ENCODE measurements at regions not wholly inside any gene's neighbourhood (a gene's known extent, or its start where the extent isn't known, plus 50 kb on each side); places are given as distances from the start of the nearest gene placed in this dataset.
"Not testable (repeated sequence)": the region's sequence is repeated elsewhere in the genome, so short reads cannot be mapped to it uniquely, and the experiment has no call there.

GRCh38 chr4:134073711-134074110, 127.9 kb downstream of the PABPC4L start:
- H3K9me3 Mint-ChIP-seq, result peaks cover 3% of the 10 kb centered on the region
- DNase-seq, result no peak
- H3K4me3 Mint-ChIP-seq, result no peak overlapping the region
- H3K36me3 Mint-ChIP-seq (ENCODE audit: low read depth), result no peaks in the 10 kb centered on the region
- H3K27ac Mint-ChIP-seq, result no peak overlapping the region
- POLR2A ChIA-PET, result no interaction called here
- H3K4me1 Mint-ChIP-seq, result no peaks in the 10 kb centered on the region
- CTCF ChIA-PET, result no interaction called here
- H3K27me3 Mint-ChIP-seq, result no peaks in the 10 kb centered on the region

- no peaks in the 10 kb centered on the region for H3K27me3 Mint-ChIP-seq
- H3K4me3 Mint-ChIP-seq, result no peak overlapping the region
- H3K27ac Mint-ChIP-seq, result no peak overlapping the region
- ChIA-PET POLR2A (no interaction called here), CTCF (no interaction called here)
- DNase-seq, result no peak
- no peaks in the 10 kb centered on the region for H3K4me1 Mint-ChIP-seq
- H3K9me3 Mint-ChIP-seq, result peaks cover 3% of the 10 kb centered on the region
- no peaks in the 10 kb centered on the region for H3K36me3 Mint-ChIP-seq (ENCODE audit: low read depth)
Measured at GRCh38 chr4:134072137-134072536, 129.5 kb downstream of the PABPC4L start.

- POLR2A ChIA-PET, result no interaction called here
- DNase-seq, result no peak
- Mint-ChIP-seq H3K27me3 (no peaks in the 10 kb centered on the region), H3K4me3 (no peak overlapping the region), H3K9me3 (peaks cover 3% of the 10 kb centered on the region), H3K36me3 (ENCODE audit: low read depth) (no peaks in the 10 kb centered on the region), H3K27ac (no peak overlapping the region), H3K4me1 (no peaks in the 10 kb centered on the region)
- CTCF ChIA-PET, result no interaction called here
Measured at GRCh38 chr4:134070174-134070573, 131.4 kb downstream of the PABPC4L start.

- Mint-ChIP-seq H3K36me3 (ENCODE audit: low read depth) (no peaks in the 10 kb centered on the region), H3K4me3 (no peak overlapping the region), H3K27me3 (no peaks in the 10 kb centered on the region), H3K4me1 (no peaks in the 10 kb centered on the region), H3K27ac (no peak overlapping the region), H3K9me3 (no peaks in the 10 kb centered on the region)
- POLR2A ChIA-PET, result no interaction called here
- CTCF ChIA-PET, result no interaction called here
- DNase-seq, result no peak
Measured at GRCh38 chr4:134057356-134057755, 144.2 kb downstream of the PABPC4L start.

- H3K9me3 Mint-ChIP-seq; CTCF ChIA-PET; H3K27ac Mint-ChIP-seq; H3K27me3 Mint-ChIP-seq; H3K4me1 Mint-ChIP-seq; DNase-seq; H3K4me3 Mint-ChIP-seq; POLR2A ChIA-PET; H3K36me3 Mint-ChIP-seq (ENCODE audit: low read depth): not testable (repeated sequence)
Measured at GRCh38 chr4:134046221-134046620, 155.4 kb downstream of the PABPC4L start.

GRCh38 chr4:134045411-134045810, 156.2 kb downstream of the PABPC4L start:
- CTCF ChIA-PET, result no interaction called here
- Mint-ChIP-seq H3K27me3 (no peaks in the 10 kb centered on the region), H3K4me1 (no peaks in the 10 kb centered on the region), H3K9me3 (no peaks in the 10 kb centered on the region), H3K4me3 (no peak overlapping the region), H3K27ac (no peak overlapping the region), H3K36me3 (ENCODE audit: low read depth) (no peaks in the 10 kb centered on the region)
- POLR2A ChIA-PET, result no interaction called here
- no peak for DNase-seq

GRCh38 chr4:134043266-134043665, 158.3 kb downstream of the PABPC4L start:
- H3K27ac Mint-ChIP-seq, result no peak overlapping the region
- H3K9me3 Mint-ChIP-seq, result no peaks in the 10 kb centered on the region
- CTCF ChIA-PET, result no interaction called here
- no peak overlapping the region for H3K4me3 Mint-ChIP-seq
- no peak for DNase-seq
- H3K27me3 Mint-ChIP-seq, result no peaks in the 10 kb centered on the region
- POLR2A ChIA-PET, result no interaction called here
- no peaks in the 10 kb centered on the region for H3K36me3 Mint-ChIP-seq (ENCODE audit: low read depth)
- no peaks in the 10 kb centered on the region for H3K4me1 Mint-ChIP-seq

GRCh38 chr4:134028421-134028820, 173.2 kb downstream of the PABPC4L start:
- no peak overlapping the region for H3K27ac Mint-ChIP-seq

GRCh38 chr4:134027931-134028330, 173.7 kb downstream of the PABPC4L start:
- Mint-ChIP-seq H3K9me3 (peaks cover 1% of the 10 kb centered on the region), H3K4me1 (no peaks in the 10 kb centered on the region), H3K36me3 (ENCODE audit: low read depth) (no peaks in the 10 kb centered on the region), H3K27ac (no peak overlapping the region), H3K27me3 (no peaks in the 10 kb centered on the region), H3K4me3 (no peak overlapping the region)
- CTCF ChIA-PET, result no interaction called here
- no peak for DNase-seq
- POLR2A ChIA-PET, result no interaction called here

More at GRCh38 chr4:134028421-134028820, 173.2 kb downstream of the PABPC4L start:
- Mint-ChIP-seq H3K27me3 (no peaks in the 10 kb centered on the region), H3K36me3 (ENCODE audit: low read depth) (no peaks in the 10 kb centered on the region), H3K4me3 (no peak overlapping the region), H3K9me3 (peaks cover 1% of the 10 kb centered on the region), H3K4me1 (no peaks in the 10 kb centered on the region)
- POLR2A ChIA-PET, result no interaction called here
- no peak for DNase-seq
- CTCF ChIA-PET, result no interaction called here

GRCh38 chr4:134024251-134024650, 177.3 kb downstream of the PABPC4L start:
- Mint-ChIP-seq H3K27me3 (no peaks in the 10 kb centered on the region), H3K4me3 (no peak overlapping the region), H3K9me3 (peaks cover 1% of the 10 kb centered on the region), H3K27ac (no peak overlapping the region), H3K36me3 (ENCODE audit: low read depth) (no peaks in the 10 kb centered on the region), H3K4me1 (no peaks in the 10 kb centered on the region)
- DNase-seq, result no peak
- POLR2A ChIA-PET, result no interaction called here
- CTCF ChIA-PET, result interaction anchor here (0.7 kb wide), 1 partner anchor 129 kb away, joined by 3 read pairs; no protein-coding TSS in a partner anchor

- DNase-seq, result no peak
- H3K36me3 Mint-ChIP-seq (ENCODE audit: low read depth), result no peaks in the 10 kb centered on the region
- ChIA-PET POLR2A (no interaction called here), CTCF (no interaction called here)
- no peak overlapping the region for H3K27ac Mint-ChIP-seq
- no peaks in the 10 kb centered on the region for H3K4me1 Mint-ChIP-seq
- H3K27me3 Mint-ChIP-seq, result no peaks in the 10 kb centered on the region
- H3K4me3 Mint-ChIP-seq, result no peak overlapping the region
- H3K9me3 Mint-ChIP-seq, result no peaks in the 10 kb centered on the region
Measured at GRCh38 chr4:134019657-134020056, 181.9 kb downstream of the PABPC4L start.

- no peak overlapping the region for H3K4me3 Mint-ChIP-seq
- peaks cover 5% of the 10 kb centered on the region for H3K9me3 Mint-ChIP-seq
- no peaks in the 10 kb centered on the region for H3K4me1 Mint-ChIP-seq
- no peaks in the 10 kb centered on the region for H3K27me3 Mint-ChIP-seq
- no peaks in the 10 kb centered on the region for H3K36me3 Mint-ChIP-seq (ENCODE audit: low read depth)
- no peak for DNase-seq
- ChIA-PET CTCF (no interaction called here), POLR2A (no interaction called here)
- no peak overlapping the region for H3K27ac Mint-ChIP-seq
Measured at GRCh38 chr4:134018846-134019245, 182.7 kb downstream of the PABPC4L start.

- no peak overlapping the region for H3K27ac Mint-ChIP-seq
- no peaks in the 10 kb centered on the region for H3K27me3 Mint-ChIP-seq
- CTCF ChIA-PET, result no interaction called here
- no peaks in the 10 kb centered on the region for H3K4me1 Mint-ChIP-seq
- no peaks in the 10 kb centered on the region for H3K9me3 Mint-ChIP-seq
- POLR2A ChIA-PET, result no interaction called here
- H3K36me3 Mint-ChIP-seq (ENCODE audit: low read depth), result no peaks in the 10 kb centered on the region
- H3K4me3 Mint-ChIP-seq, result no peak overlapping the region
- DNase-seq, result no peak
Measured at GRCh38 chr4:134001057-134001456, 200.5 kb downstream of the PABPC4L start.

- H3K27ac Mint-ChIP-seq, result no peak overlapping the region
- H3K4me1 Mint-ChIP-seq, result no peaks in the 10 kb centered on the region
- H3K9me3 Mint-ChIP-seq, result peaks cover 8% of the 10 kb centered on the region
- H3K4me3 Mint-ChIP-seq, result no peak overlapping the region
- no peaks in the 10 kb centered on the region for H3K27me3 Mint-ChIP-seq
- ChIA-PET CTCF (no interaction called here), POLR2A (no interaction called here)
- H3K36me3 Mint-ChIP-seq (ENCODE audit: low read depth), result no peaks in the 10 kb centered on the region
- no peak for DNase-seq
Measured at GRCh38 chr4:133997436-133997835, 204.2 kb downstream of the PABPC4L start.
